Neural crest cell (in vitro differentiated cells): ENCODE measurements at regions not wholly inside any gene's neighbourhood (a gene's known extent, or its start where the extent isn't known, plus 50 kb on each side); places are given as distances from the start of the nearest gene placed in this dataset.
"Not testable (repeated sequence)": the region's sequence is repeated elsewhere in the genome, so short reads cannot be mapped to it uniquely, and the experiment has no call there.

Experiments
- DNase-seq: peaks from one replicate; pipeline ENCODE4 v3.0.0; 2021; ENCODE audit warnings: low read depth, mixed read lengths, low spot score
- H3K27ac Mint-ChIP-seq: one replicate; pipeline ENCODE4 v1.8.0; 2021; ENCODE audit warnings: mild to moderate bottlenecking, mixed read lengths; ENCODE audit not compliant: unreplicated experiment
- H3K27me3 Mint-ChIP-seq: 2 replicates; pipeline ENCODE4 v1.8.0; 2021; ENCODE audit warnings: low read depth, mild to moderate bottlenecking, mixed read lengths
- H3K36me3 Mint-ChIP-seq: 2 replicates; pipeline ENCODE4 v1.8.0; 2021; ENCODE audit warnings: low read depth, mild to moderate bottlenecking, mixed read lengths
- H3K4me1 Mint-ChIP-seq: 2 replicates; pipeline ENCODE4 v1.8.0; 2021; ENCODE audit warnings: mixed read lengths
- H3K4me3 Mint-ChIP-seq: one replicate; pipeline ENCODE4 v1.8.0; 2021; ENCODE audit warnings: mild to moderate bottlenecking, mixed read lengths
- H3K9me3 Mint-ChIP-seq: 2 replicates; pipeline ENCODE4 v1.8.0; 2021; ENCODE audit warnings: mixed read lengths
- CTCF ChIP-seq: fragments of 200-600 bp; sonication (generic); conservative IDR thresholded peaks from 2 replicates; pipeline ENCODE4 v1.5.0; 2021; ENCODE audit warnings: antibody characterized with exemption, mild to moderate bottlenecking

- H3K4me3 Mint-ChIP-seq = no peak overlapping the region
These were observed 117.0 kb upstream of the ALX4 start for GRCh38 chr11:44426958-44427357.

GRCh38 chr11:44427432-44427831 is 117.5 kb upstream of the ALX4 start:
- DNase-seq = no peak
- no peaks in the 10 kb centered on the region for H3K9me3 Mint-ChIP-seq
- H3K36me3 Mint-ChIP-seq = no peaks in the 10 kb centered on the region
- H3K27me3 Mint-ChIP-seq = peaks cover 13% of the 10 kb centered on the region
- no peak overlapping the region for H3K27ac Mint-ChIP-seq
- no peak overlapping the region for H3K4me3 Mint-ChIP-seq
- peak; percentile 19 for TF ChIP-seq CTCF
- H3K4me1 Mint-ChIP-seq = peaks cover 20% of the 10 kb centered on the region

More at GRCh38 chr11:44426958-44427357, 117.0 kb upstream of the ALX4 start:
- DNase-seq = no peak
- Mint-ChIP-seq H3K27me3 (peaks cover 8% of the 10 kb centered on the region), H3K27ac (peak overlapping the region; percentile 79), H3K9me3 (no peaks in the 10 kb centered on the region), H3K36me3 (no peaks in the 10 kb centered on the region), H3K4me1 (peaks cover 20% of the 10 kb centered on the region)
- TF ChIP-seq CTCF = no peak

GRCh38 chr11:44430140-44430539 is 120.2 kb upstream of the ALX4 start:
- H3K4me3 Mint-ChIP-seq = no peak overlapping the region
- no peak overlapping the region for H3K27ac Mint-ChIP-seq

GRCh38 chr11:44434191-44434590 is 124.3 kb upstream of the ALX4 start:
- Mint-ChIP-seq H3K27ac (no peak overlapping the region), H3K27me3 (peaks cover 35% of the 10 kb centered on the region), H3K36me3 (no peaks in the 10 kb centered on the region), H3K4me1 (no peaks in the 10 kb centered on the region), H3K9me3 (peaks cover under 1% of the 10 kb centered on the region), H3K4me3 (no peak overlapping the region)
- no peak for DNase-seq
- TF ChIP-seq CTCF = no peak

More at GRCh38 chr11:44430140-44430539, 120.2 kb upstream of the ALX4 start:
- H3K36me3 Mint-ChIP-seq = no peaks in the 10 kb centered on the region
- H3K4me1 Mint-ChIP-seq = peaks cover 16% of the 10 kb centered on the region
- H3K27me3 Mint-ChIP-seq = peaks cover 34% of the 10 kb centered on the region
- DNase-seq = no peak
- no peak for TF ChIP-seq CTCF
- no peaks in the 10 kb centered on the region for H3K9me3 Mint-ChIP-seq

GRCh38 chr11:44437122-44437521 is 127.2 kb upstream of the ALX4 start:
- Mint-ChIP-seq H3K4me3 (no peak overlapping the region), H3K27ac (no peak overlapping the region), H3K27me3 (peaks cover 50% of the 10 kb centered on the region), H3K9me3 (peaks cover 4% of the 10 kb centered on the region), H3K36me3 (no peaks in the 10 kb centered on the region), H3K4me1 (no peaks in the 10 kb centered on the region)
- TF ChIP-seq CTCF = no peak
- no peak for DNase-seq

- H3K4me3 Mint-ChIP-seq, H3K9me3 Mint-ChIP-seq: not testable (repeated sequence)
These were observed 122.4 kb upstream of the CD82 start for GRCh38 chr11:44442893-44443673.

More at GRCh38 chr11:44442893-44443673, 122.4 kb upstream of the CD82 start:
- not testable (repeated sequence) for H3K27ac Mint-ChIP-seq, DNase-seq, H3K4me1 Mint-ChIP-seq, H3K36me3 Mint-ChIP-seq
- H3K27me3 Mint-ChIP-seq = peaks cover 34% of the 10 kb centered on the region
